Mesenchymal stem cell (in vitro differentiated cells and primary cell): ENCODE measurements at regions not wholly inside any gene's neighbourhood (a gene's known extent, or its start where the extent isn't known, plus 50 kb on each side); places are given as distances from the start of the nearest gene placed in this dataset.

ENCODE experiments used
- DNase-seq: peaks from one replicate; pipeline ENCODE4 v3.0.0-alpha.2; 2013
- H2AFZ ChIP-seq: one replicate; pipeline ENCODE4 v1.6.1; 2013; ENCODE audit warnings: low read depth, mild to moderate bottlenecking, control low read depth, inconsistent platforms, low read length, moderate library complexity
- H2AK5ac ChIP-seq: 2 replicates; pipeline ENCODE4 v1.6.1; 2013; ENCODE audit warnings: low read length, moderate library complexity, mild to moderate bottlenecking, inconsistent platforms; ENCODE audit not compliant: severe bottlenecking
- H2BK120ac ChIP-seq: one replicate; pipeline ENCODE4 v1.6.1; 2013; ENCODE audit warnings: low read depth, mild to moderate bottlenecking, inconsistent platforms, low read length, moderate library complexity
- H2BK12ac ChIP-seq, 2 experiments: one replicate each; pipeline ENCODE4 v1.6.1; 2013; ENCODE audit warnings: inconsistent platforms in 2 of 2, low read length in 2 of 2, mild to moderate bottlenecking in 2 of 2, moderate library complexity in 2 of 2, control low read depth in 1 of 2
- H2BK15ac ChIP-seq: one replicate; pipeline ENCODE4 v1.6.1; 2013; ENCODE audit warnings: mild to moderate bottlenecking, low read depth, inconsistent platforms; ENCODE audit not compliant: poor library complexity, severe bottlenecking
- H2BK5ac ChIP-seq: 2 replicates; pipeline ENCODE4 v1.6.1; 2013; ENCODE audit warnings: low read depth, mild to moderate bottlenecking, low read length, control low read depth, inconsistent platforms; ENCODE audit not compliant: poor library complexity, severe bottlenecking
- H3K14ac ChIP-seq, 2 experiments: one replicate each; pipeline ENCODE4 v1.6.1; 2013; ENCODE audit warnings: inconsistent platforms in 2 of 2, low read length in 2 of 2, control low read depth in 1 of 2, mild to moderate bottlenecking in 1 of 2, moderate library complexity in 1 of 2
- H3K18ac ChIP-seq, 2 experiments: one replicate each; pipeline ENCODE4 v1.6.1; 2013; ENCODE audit warnings: inconsistent platforms in 2 of 2, low read length in 2 of 2, control low read depth in 1 of 2, low read depth in 1 of 2, mild to moderate bottlenecking in 1 of 2
- H3K23ac ChIP-seq, 2 experiments: one replicate each; pipeline ENCODE4 v1.6.1; 2013; ENCODE audit warnings: inconsistent platforms in 2 of 2, low read length in 2 of 2, mild to moderate bottlenecking in 2 of 2, moderate library complexity in 2 of 2, control low read depth in 1 of 2
- H3K27ac ChIP-seq: 2 replicates; pipeline ENCODE4 v1.5.1; 2013; ENCODE audit warnings: mild to moderate bottlenecking, moderate library complexity, low read length, control low read depth, inconsistent platforms; ENCODE audit not compliant: poor library complexity, severe bottlenecking
- H3K27me3 ChIP-seq, 2 experiments: 2 replicates each; pipeline versions ENCODE4 v1.6.1 to v1.7.0; 2013; ENCODE audit warnings: low read length in 2 of 2, mild to moderate bottlenecking in 2 of 2, moderate library complexity in 2 of 2, control low read depth in 1 of 2, inconsistent platforms in 1 of 2; ENCODE audit not compliant: control insufficient read depth in 1 of 2, insufficient read depth in 1 of 2
- H3K36me3 ChIP-seq, 2 experiments: 2 replicates each; pipeline versions ENCODE4 v1.6.1 to v1.7.0; 2013; ENCODE audit warnings: low read length in 2 of 2, control low read depth in 1 of 2, inconsistent platforms in 1 of 2, low read depth in 1 of 2, mild to moderate bottlenecking in 1 of 2; ENCODE audit not compliant: insufficient read depth in 2 of 2, control insufficient read depth in 1 of 2
- H3K4ac ChIP-seq, 2 experiments: one replicate each; pipeline ENCODE4 v1.6.1; 2013; ENCODE audit warnings: inconsistent platforms in 2 of 2, low read length in 2 of 2, mild to moderate bottlenecking in 2 of 2, moderate library complexity in 2 of 2, control low read depth in 1 of 2, low read depth in 1 of 2
- H3K4me1 ChIP-seq: 2 replicates; pipeline ENCODE4 v1.6.1; 2013; ENCODE audit warnings: low read depth, low read length, control low read depth; ENCODE audit not compliant: control insufficient read depth, insufficient read depth
- H3K4me2 ChIP-seq: 2 replicates; pipeline ENCODE4 v1.6.1; 2013; ENCODE audit warnings: low read length, mild to moderate bottlenecking, inconsistent platforms; ENCODE audit not compliant: poor library complexity, severe bottlenecking
- H3K4me3 ChIP-seq, 2 experiments: 2 replicates each; pipeline versions ENCODE4 v1.5.1 to v1.7.0; 2013; ENCODE audit warnings: low read length in 2 of 2, mild to moderate bottlenecking in 2 of 2, control low read depth in 1 of 2, low read depth in 1 of 2; ENCODE audit not compliant: insufficient read depth in 1 of 2
- H3K79me1 ChIP-seq: replicated peaks from 2 replicates; pipeline ENCODE4 v1.6.1; 2013; ENCODE audit warnings: mild to moderate bottlenecking, control low read depth, low read length, inconsistent platforms; ENCODE audit not compliant: poor library complexity, severe bottlenecking
- H3K9ac ChIP-seq: 2 replicates; pipeline ENCODE4 v1.7.0; 2013; ENCODE audit warnings: mild to moderate bottlenecking, low read length, moderate library complexity
- H3K9me3 ChIP-seq: 2 replicates; pipeline ENCODE4 v1.7.0; 2013; ENCODE audit warnings: mild to moderate bottlenecking, low read length; ENCODE audit not compliant: control insufficient read depth
- H4K8ac ChIP-seq: one replicate; pipeline ENCODE4 v1.6.1; 2013; ENCODE audit warnings: inconsistent platforms, mild to moderate bottlenecking, low read length, moderate library complexity
- H4K91ac ChIP-seq: one replicate; pipeline ENCODE4 v1.6.1; 2013; ENCODE audit warnings: mild to moderate bottlenecking, low read length, inconsistent platforms
- WGBS: methylation state at CpG from one replicate; pipeline ENCODE4 v1.1.7; 2013; ENCODE audit warnings: mixed read lengths; 5-methylcytosine and 5-hydroxymethylcytosine counted together

GRCh38 chr3:63022114-63022513, 146.9 kb upstream of the CADPS start:
- DNase-seq = no peak
- no peak overlapping the region for H3K14ac ChIP-seq
- H3K4me2 ChIP-seq = no peak overlapping the region
- H3K23ac ChIP-seq = no peak overlapping the region
- no peak overlapping the region for H3K9ac ChIP-seq
- no peaks in the 10 kb centered on the region for H3K27me3 ChIP-seq
- H3K4ac ChIP-seq = no peak overlapping the region
- H3K18ac ChIP-seq = no peak overlapping the region
- H4K8ac ChIP-seq = no peak overlapping the region
- H3K9me3 ChIP-seq = no peaks in the 10 kb centered on the region
- no peak overlapping the region for H4K91ac ChIP-seq
- no peak overlapping the region for H2BK12ac ChIP-seq
- H3K4me1 ChIP-seq = no peaks in the 10 kb centered on the region
- WGBS = 56% methylated on average over 2 of the region's 2 CpGs
- no peak overlapping the region for H3K4me3 ChIP-seq
- H2BK120ac ChIP-seq = no peak overlapping the region
- no peak overlapping the region for H3K27ac ChIP-seq
- no peaks in the 10 kb centered on the region for H3K36me3 ChIP-seq
- no peak overlapping the region for H2AFZ ChIP-seq
- H2BK5ac ChIP-seq = no peak overlapping the region
- no peak overlapping the region for H2AK5ac ChIP-seq
- no peaks in the 10 kb centered on the region for H3K79me1 ChIP-seq
- no peak overlapping the region for H2BK15ac ChIP-seq

GRCh38 chr3:63026722-63027121, 151.5 kb upstream of the CADPS start:
- H2BK120ac ChIP-seq = no peak overlapping the region
- no peaks in the 10 kb centered on the region for H3K4me1 ChIP-seq
- no peaks in the 10 kb centered on the region for H3K79me1 ChIP-seq
- no peak overlapping the region for H3K4me3 ChIP-seq
- no peak overlapping the region for H4K8ac ChIP-seq
- DNase-seq = no peak
- H3K4me2 ChIP-seq = no peak overlapping the region
- no peak overlapping the region for H2BK15ac ChIP-seq
- no peak overlapping the region for H3K14ac ChIP-seq
- H2BK12ac ChIP-seq = no peak overlapping the region
- no peak overlapping the region for H3K23ac ChIP-seq
- H3K27me3 ChIP-seq = no peaks in the 10 kb centered on the region
- H2AK5ac ChIP-seq = no peak overlapping the region
- WGBS = 59% methylated on average over 2 of the region's 2 CpGs
- H2BK5ac ChIP-seq = no peak overlapping the region
- H3K4ac ChIP-seq = no peak overlapping the region
- no peak overlapping the region for H2AFZ ChIP-seq
- no peaks in the 10 kb centered on the region for H3K9me3 ChIP-seq
- H3K18ac ChIP-seq = no peak overlapping the region
- H4K91ac ChIP-seq = no peak overlapping the region
- no peaks in the 10 kb centered on the region for H3K36me3 ChIP-seq
- no peak overlapping the region for H3K9ac ChIP-seq
- no peak overlapping the region for H3K27ac ChIP-seq

DNA sequence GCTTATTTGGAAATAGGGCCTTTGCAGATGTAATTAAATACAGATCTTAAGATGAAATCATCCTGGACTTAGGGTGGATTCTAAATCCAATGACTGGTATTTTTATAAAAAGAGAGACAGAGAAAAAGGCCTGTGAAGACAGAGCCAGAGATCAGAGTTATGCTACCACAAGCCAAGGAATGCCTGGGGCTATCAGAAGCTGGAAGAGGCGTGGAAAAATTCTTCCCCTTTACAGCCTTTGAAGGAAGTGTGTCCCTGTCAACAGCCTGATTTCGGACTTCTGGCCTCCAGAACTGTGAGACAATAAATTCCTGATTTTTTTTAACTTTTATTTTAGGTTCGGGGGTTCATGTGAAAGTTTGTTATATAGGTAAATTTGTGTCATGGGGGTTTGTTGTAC, 154.1 kb upstream of the CADPS start:
- H2BK12ac ChIP-seq = no peak overlapping the region
- H4K91ac ChIP-seq = no peak overlapping the region
- H3K9ac ChIP-seq = no peak overlapping the region
- no peak overlapping the region for H2BK5ac ChIP-seq
- no peak overlapping the region for H3K14ac ChIP-seq
- H4K8ac ChIP-seq = no peak overlapping the region
- WGBS = 42% methylated on average over 2 of the region's 3 CpGs
- H2AK5ac ChIP-seq = no peak overlapping the region
- H3K27ac ChIP-seq = no peak overlapping the region
- no peaks in the 10 kb centered on the region for H3K4me1 ChIP-seq
- no peak overlapping the region for H3K18ac ChIP-seq
- no peaks in the 10 kb centered on the region for H3K27me3 ChIP-seq
- H3K79me1 ChIP-seq = no peaks in the 10 kb centered on the region
- H3K9me3 ChIP-seq = no peaks in the 10 kb centered on the region
- H2BK120ac ChIP-seq = no peak overlapping the region
- no peak overlapping the region for H3K23ac ChIP-seq
- no peak overlapping the region for H3K4me3 ChIP-seq
- H3K4me2 ChIP-seq = no peak overlapping the region
- H3K36me3 ChIP-seq = no peaks in the 10 kb centered on the region
- no peak overlapping the region for H2BK15ac ChIP-seq
- no peak overlapping the region for H2AFZ ChIP-seq
- H3K4ac ChIP-seq = no peak overlapping the region
- DNase-seq = no peak

- Histone ChIP-seq H3K9me3 (no peaks in the 10 kb centered on the region), H3K9ac (no peak overlapping the region), H3K36me3 (no peaks in the 10 kb centered on the region), H2BK12ac (no peak overlapping the region), H3K4me2 (no peak overlapping the region), H4K91ac (no peak overlapping the region), H4K8ac (no peak overlapping the region), H3K4ac (no peak overlapping the region), H3K27me3 (no peaks in the 10 kb centered on the region), H2BK5ac (no peak overlapping the region), H2AK5ac (no peak overlapping the region), H2BK15ac (no peak overlapping the region), H3K23ac (no peak overlapping the region), H2AFZ (no peak overlapping the region), H3K18ac (no peak overlapping the region), H3K14ac (no peak overlapping the region), H3K4me3 (no peak overlapping the region), H3K79me1 (no peaks in the 10 kb centered on the region), H2BK120ac (no peak overlapping the region), H3K4me1 (no peaks in the 10 kb centered on the region), H3K27ac (no peak overlapping the region)
- WGBS = no CpG with 5 or more reads among the region's 1 CpG
- no peak for DNase-seq
Measured at GRCh38 chr3:63029921-63030320, 154.7 kb upstream of the CADPS start.
